H1 (cell line): ENCODE measurements at regions not wholly inside any gene's neighbourhood (a gene's known extent, or its start where the extent isn't known, plus 50 kb on each side); places are given as distances from the start of the nearest gene placed in this dataset.
"Not testable (repeated sequence)": the region's sequence is repeated elsewhere in the genome, so short reads cannot be mapped to it uniquely, and the experiment has no call there.

Experiments
- CTCF ChIA-PET: fragments of 300-600 bp; sonication (Branson Sonifier 250); formaldehyde crosslinking; loops from one replicate; lab custom pipeline; 2021; ENCODE audit not compliant: partially characterized antibody; lab: Charles Lee
- POLR2A ChIA-PET: fragments of 300-600 bp; sonication (Branson Sonifier 250); formaldehyde crosslinking; loops from one replicate; lab custom pipeline; 2021; ENCODE audit warnings: inconsistent platforms; ENCODE audit not compliant: partially characterized antibody; lab: Charles Lee
- DNase-seq, 2 experiments: peaks; one replicate each; pipeline versions ENCODE4 v3.0.0 to v3.0.0-alpha.2; 2010 to 2022; ENCODE audit warnings: low spot score in 2 of 2, low read depth in 1 of 2, mixed read lengths in 1 of 2
- FAIRE-seq: peaks from 2 replicates; lab custom pipeline; 2011; peaks lifted over from hg19 to GRCh38; lab: Jason Lieb, UNC
- H2AFZ ChIP-seq: 2 replicates; pipeline ENCODE4 v1.8.1; 2012; ENCODE audit warnings: low read length, inconsistent platforms
- H2AK5ac ChIP-seq: 2 replicates; pipeline ENCODE4 v1.6.1; 2013; ENCODE audit warnings: low read depth, low read length
- H2BK120ac ChIP-seq: replicated peaks from 2 replicates; pipeline ENCODE3; 2013; ENCODE audit warnings: low read depth, low read length, inconsistent platforms
- H2BK12ac ChIP-seq: 2 replicates; pipeline ENCODE4 v1.6.1; 2013; ENCODE audit warnings: low read depth, low read length
- H2BK15ac ChIP-seq: 2 replicates; pipeline ENCODE4 v1.6.1; 2013; ENCODE audit warnings: low read length
- H2BK20ac ChIP-seq: 2 replicates; pipeline ENCODE4 v1.6.1; 2013; ENCODE audit warnings: low read length
- H2BK5ac ChIP-seq: 2 replicates; pipeline ENCODE4 v1.6.1; 2013; ENCODE audit warnings: low read depth, low read length
- H3K14ac ChIP-seq: 2 replicates; pipeline ENCODE4 v1.6.1; 2013; ENCODE audit warnings: inconsistent platforms; ENCODE audit not compliant: insufficient read length
- H3K18ac ChIP-seq: 2 replicates; pipeline ENCODE4 v1.6.1; 2013; ENCODE audit warnings: low read length; ENCODE audit errors: extremely low read depth
- H3K23ac ChIP-seq: 2 replicates; pipeline ENCODE4 v1.6.1; 2013; ENCODE audit warnings: inconsistent platforms; ENCODE audit not compliant: insufficient read length
- H3K23me2 ChIP-seq: 2 replicates; pipeline ENCODE4 v1.6.1; 2013; ENCODE audit warnings: low read depth, low read length
- H3K27ac ChIP-seq: 2 replicates; pipeline ENCODE4 v1.6.1; 2011; ENCODE audit warnings: low read depth, low read length, inconsistent platforms
- H3K27me3 ChIP-seq, 4 experiments: replicated peaks in 1 of 4; 1 replicate in 1 of 4; 2 replicates in 3 of 4; pipeline versions ENCODE4 v1.6.1 to v1.8.1; 2011 to 2013; ENCODE audit warnings: low read length in 3 of 4, mild to moderate bottlenecking in 3 of 4, inconsistent platforms in 2 of 4, mixed read lengths in 2 of 4, moderate library complexity in 1 of 4; ENCODE audit not compliant: control insufficient read depth in 3 of 4, insufficient read depth in 3 of 4; ENCODE audit errors: extremely low read depth in 1 of 4
- H3K36me3 ChIP-seq, 4 experiments: 2 replicates each; pipeline versions ENCODE4 v1.6.1 to v1.8.1; 2011 to 2013; ENCODE audit warnings: mild to moderate bottlenecking in 4 of 4, low read length in 3 of 4, moderate library complexity in 2 of 4, control low read depth in 1 of 4, inconsistent platforms in 1 of 4; ENCODE audit not compliant: insufficient read depth in 4 of 4, control insufficient read depth in 2 of 4
- H3K4ac ChIP-seq: replicated peaks from 2 replicates; pipeline ENCODE3; 2013; ENCODE audit warnings: low read length, low read depth, mixed read lengths, inconsistent platforms; ENCODE audit not compliant: insufficient read length
- H3K4me1 ChIP-seq, 4 experiments: replicated peaks in 1 of 4; 1 replicate in 1 of 4; 2 replicates in 3 of 4; pipeline versions ENCODE4 v1.6.1 to v1.8.1; 2011 to 2013; ENCODE audit warnings: low read length in 3 of 4, inconsistent platforms in 2 of 4, mixed read lengths in 1 of 4; ENCODE audit not compliant: insufficient read depth in 4 of 4, control insufficient read depth in 3 of 4
- H3K4me2 ChIP-seq, 2 experiments: 2 replicates each; pipeline versions ENCODE4 v1.6.1 to v1.8.1; 2011 to 2013; ENCODE audit warnings: low read depth in 2 of 2, low read length in 2 of 2, control low read depth in 1 of 2, inconsistent platforms in 1 of 2, mild to moderate bottlenecking in 1 of 2; ENCODE audit not compliant: insufficient read depth in 1 of 2
- H3K4me3 ChIP-seq, 4 experiments: fragments of 200-600, 300-600 bp in 1 of 4; sonication (generic), shearing (Covaris generic), sonication (Bioruptor Twin) in 1 of 4; 2 replicates each; pipeline versions ENCODE4 v1.5.1 to v1.8.1; 2011 to 2016; ENCODE audit warnings: low read length in 4 of 4, low read depth in 3 of 4, control low read depth in 2 of 4, inconsistent platforms in 2 of 4, mild to moderate bottlenecking in 2 of 4, mixed read lengths in 1 of 4, moderate library complexity in 1 of 4; ENCODE audit not compliant: insufficient read depth in 2 of 4; ENCODE audit errors: extremely low read depth in 1 of 4
- H3K56ac ChIP-seq: replicated peaks from 2 replicates; pipeline ENCODE3; 2013; ENCODE audit warnings: low read depth, mild to moderate bottlenecking, mixed read lengths, low read length, inconsistent platforms; ENCODE audit not compliant: insufficient read length
- H3K79me1 ChIP-seq: 2 replicates; pipeline ENCODE4 v1.6.1; 2013; ENCODE audit warnings: low read depth, low read length, control low read depth
- H3K79me2 ChIP-seq, 2 experiments: 2 replicates each; pipeline versions ENCODE4 v1.6.1 to v1.8.1; 2012 to 2013; ENCODE audit warnings: low read length in 2 of 2, mild to moderate bottlenecking in 2 of 2, inconsistent platforms in 1 of 2; ENCODE audit not compliant: insufficient read depth in 2 of 2, control insufficient read depth in 1 of 2
- H3K9ac ChIP-seq, 4 experiments: replicated peaks in 1 of 4; 1 replicate in 1 of 4; 2 replicates in 3 of 4; pipeline versions ENCODE4 v1.6.1 to v1.8.1; 2011 to 2013; ENCODE audit warnings: low read depth in 3 of 4, low read length in 3 of 4, control low read depth in 2 of 4, mild to moderate bottlenecking in 2 of 4, moderate library complexity in 2 of 4, inconsistent platforms in 1 of 4; ENCODE audit errors: extremely low read depth in 1 of 4
- H3K9me3 ChIP-seq, 2 experiments: 2 replicates each; pipeline versions ENCODE4 v1.6.1 to v1.8.1; 2012 to 2013; ENCODE audit warnings: mild to moderate bottlenecking in 2 of 2, moderate library complexity in 2 of 2, control low read depth in 1 of 2, inconsistent platforms in 1 of 2, low read depth in 1 of 2, low read length in 1 of 2, mixed read lengths in 1 of 2; ENCODE audit not compliant: insufficient read depth in 2 of 2
- H4K20me1 ChIP-seq, 2 experiments: replicated peaks in 1 of 2; 2 replicates each; pipeline versions ENCODE3 to v1.8.1; 2011 to 2013; ENCODE audit warnings: inconsistent platforms in 2 of 2, low read length in 2 of 2, mild to moderate bottlenecking in 1 of 2; ENCODE audit not compliant: insufficient read depth in 2 of 2, control insufficient read depth in 1 of 2
- H4K5ac ChIP-seq: 2 replicates; pipeline ENCODE4 v1.6.1; 2013; ENCODE audit warnings: low read length, low read depth, mixed read lengths, inconsistent platforms; ENCODE audit not compliant: insufficient read length
- H4K8ac ChIP-seq: 2 replicates; pipeline ENCODE4 v1.8.0; 2013; ENCODE audit warnings: mild to moderate bottlenecking, moderate library complexity, low read length, inconsistent platforms; ENCODE audit not compliant: insufficient read depth; ENCODE audit errors: extremely low read depth
- H4K91ac ChIP-seq: replicated peaks from 2 replicates; pipeline ENCODE3; 2013; ENCODE audit warnings: low read length, mixed read lengths, inconsistent platforms; ENCODE audit not compliant: insufficient read length
- WGBS, 2 experiments: shearing (Covaris generic) in 1 of 2; methylation state at CpG; one replicate each; pipeline versions ENCODE4 v1.1.6 to v1.1.7; 2013 to 2015; ENCODE audit warnings: low lambda C conversion rate in 2 of 2, mixed read lengths in 2 of 2, inconsistent platforms in 1 of 2, low coverage in 1 of 2, missing lambda C conversion rate in 1 of 2; ENCODE audit not compliant: insufficient replicate concordance in 2 of 2, insufficient coverage in 1 of 2, insufficient read length in 1 of 2; ENCODE audit errors: extremely low coverage in 1 of 2, missing lambda C conversion rate in 1 of 2; 5-methylcytosine and 5-hydroxymethylcytosine counted together

GRCh38 chr4:9063612-9064011 is 106.6 kb upstream of the FAM90A26 start:
- H3K36me3 ChIP-seq, FAIRE-seq, H3K23ac ChIP-seq, H3K14ac ChIP-seq, H4K8ac ChIP-seq, H2BK12ac ChIP-seq, H3K9ac ChIP-seq, H2BK5ac ChIP-seq, H3K27ac ChIP-seq, H4K20me1 ChIP-seq, H2BK120ac ChIP-seq, CTCF ChIA-PET, H4K91ac ChIP-seq, H4K5ac ChIP-seq, POLR2A ChIA-PET, H2AK5ac ChIP-seq, H3K79me2 ChIP-seq, H2AFZ ChIP-seq, H3K79me1 ChIP-seq, H3K56ac ChIP-seq, H3K18ac ChIP-seq, H3K4ac ChIP-seq, H2BK20ac ChIP-seq, H3K23me2 ChIP-seq, H3K4me3 ChIP-seq, H3K4me1 ChIP-seq, H2BK15ac ChIP-seq, H3K27me3 ChIP-seq, H3K4me2 ChIP-seq: not testable (repeated sequence)
- DNase-seq, result peak in 1 of 2 experiments; percentile 66
- 69% methylated on average over 5 of the region's 5 CpGs; no CpG with 5 or more reads in 1 of the 2 experiments for WGBS, 2 experiments
- H3K9me3 ChIP-seq, result peaks cover 4 to 24% of the 10 kb centered on the region in 2 experiments; a peak in 2 of 4 replicates

GRCh38 chr4:9024866-9025265 is 145.3 kb upstream of the FAM90A26 start:
- H3K4me1 ChIP-seq, H2BK5ac ChIP-seq, H3K14ac ChIP-seq, H2AFZ ChIP-seq, H4K8ac ChIP-seq, H4K91ac ChIP-seq, H2AK5ac ChIP-seq, H2BK15ac ChIP-seq, H2BK12ac ChIP-seq, H3K27ac ChIP-seq, H3K36me3 ChIP-seq, H3K23me2 ChIP-seq, H4K20me1 ChIP-seq, H4K5ac ChIP-seq, H3K79me2 ChIP-seq, H3K56ac ChIP-seq, H3K9ac ChIP-seq, POLR2A ChIA-PET, CTCF ChIA-PET, FAIRE-seq, H2BK20ac ChIP-seq, DNase-seq, H3K23ac ChIP-seq, H3K4me2 ChIP-seq, H3K4ac ChIP-seq, H3K4me3 ChIP-seq, H3K18ac ChIP-seq, H3K79me1 ChIP-seq, H3K27me3 ChIP-seq, H2BK120ac ChIP-seq: not testable (repeated sequence)
- WGBS, 2 experiments, result 37% methylated on average over 3 of the region's 3 CpGs; no CpG with 5 or more reads in 1 of the 2 experiments
- H3K9me3 ChIP-seq, result peaks cover 13 to 30% of the 10 kb centered on the region in 2 experiments; a peak in 3 of 4 replicates
